HEK293 (cell line): ENCODE measurements at regions not wholly inside any gene's neighbourhood (a gene's known extent, or its start where the extent isn't known, plus 50 kb on each side); places are given as distances from the start of the nearest gene placed in this dataset.

Experiments used
- CTCF ChIA-PET: fragments of 350-600 bp; formaldehyde crosslinking; extraction: SDS; loops from one replicate; lab custom pipeline; 2021; ENCODE audit warnings: antibody characterized with exemption; lab: Yijun Ruan, JAX
- POLR2A ChIA-PET: fragments of 300-600 bp; formaldehyde crosslinking; extraction: SDS; loops from one replicate; lab custom pipeline; 2020; ENCODE audit warnings: antibody characterized with exemption, inconsistent platforms; lab: Yijun Ruan, JAX
- H3K27ac ChIP-seq: fragments of 200-500 bp; sonication (Bioruptor generic); 2 replicates; pipeline ENCODE4 v1.5.1; 2014; ENCODE audit warnings: low read depth, low read length, control low read depth, inconsistent platforms; ENCODE audit errors: extremely low read depth
- H3K36me3 ChIP-seq, 2 experiments: fragments of 200-500 bp in 1 of 2; sonication (Bioruptor generic) in 1 of 2; 1 replicate in 1 of 2; 2 replicates in 1 of 2; pipeline ENCODE4 v1.5.1; 2014 to 2017; ENCODE audit warnings: inconsistent platforms in 2 of 2, low read length in 2 of 2; ENCODE audit not compliant: control insufficient read depth in 2 of 2, insufficient read depth in 1 of 2
- H3K4me1 ChIP-seq: fragments of 200-500 bp; sonication (Bioruptor generic); 2 replicates; pipeline ENCODE4 v1.5.1; 2014; ENCODE audit warnings: mild to moderate bottlenecking, low read length, inconsistent platforms; ENCODE audit not compliant: control insufficient read depth, insufficient read depth
- H3K4me3 ChIP-seq: 2 replicates; pipeline ENCODE4 v1.5.1; 2011; ENCODE audit warnings: low read depth, mild to moderate bottlenecking, control low read depth, low read length, moderate library complexity
- H3K9me3 ChIP-seq: fragments of 200-500 bp; sonication (Bioruptor generic); 2 replicates; pipeline ENCODE4 v1.5.1; 2014; ENCODE audit warnings: low read depth, low read length, inconsistent platforms; ENCODE audit not compliant: control insufficient read depth, insufficient read depth
- KLF1 ChIP-seq: fragments of 450-650 bp; formaldehyde crosslinking; IDR thresholded peaks from 2 replicates; pipeline ENCODE4 v1.5.1; 2016; ENCODE audit warnings: missing biosample characterization, missing genetic modification characterization
- SCRT2 ChIP-seq: fragments of 450-650 bp; formaldehyde crosslinking; IDR thresholded peaks from 2 replicates; pipeline ENCODE4 v1.5.1; 2016; ENCODE audit warnings: missing biosample characterization, missing genetic modification characterization
- TCF7L2 ChIP-seq: IDR thresholded peaks from 2 replicates; pipeline ENCODE4 v1.6.1; 2011; ENCODE audit warnings: low read depth, mild to moderate bottlenecking, inconsistent platforms, low read length, moderate library complexity, borderline replicate concordance
- ZBTB17 ChIP-seq: fragments of 450-650 bp; formaldehyde crosslinking; IDR thresholded peaks from 2 replicates; pipeline ENCODE4 v1.5.1; 2016; ENCODE audit warnings: missing biosample characterization, missing genetic modification characterization
- ZBTB8A ChIP-seq: fragments of 450-650 bp; formaldehyde crosslinking; IDR thresholded peaks from 2 replicates; pipeline ENCODE4 v1.5.1; 2016; ENCODE audit warnings: missing biosample characterization, missing genetic modification characterization
- ZFP37 ChIP-seq: fragments of 450-650 bp; formaldehyde crosslinking; IDR thresholded peaks from 2 replicates; pipeline ENCODE4 v1.5.1; 2016; ENCODE audit warnings: missing biosample characterization, missing genetic modification characterization
- ZNF114 ChIP-seq: fragments of 450-650 bp; formaldehyde crosslinking; IDR thresholded peaks from 2 replicates; pipeline ENCODE4 v1.5.0; 2017; ENCODE audit warnings: missing biosample characterization, missing genetic modification characterization
- ZNF121 ChIP-seq: fragments of 450-650 bp; formaldehyde crosslinking; IDR thresholded peaks from 2 replicates; pipeline ENCODE4 v1.5.1; 2016; ENCODE audit warnings: missing biosample characterization, missing genetic modification characterization
- ZNF16 ChIP-seq: fragments of 450-650 bp; formaldehyde crosslinking; IDR thresholded peaks from 2 replicates; pipeline ENCODE4 v1.5.1; 2016; ENCODE audit warnings: low read depth, missing biosample characterization, missing genetic modification characterization
- ZNF174 ChIP-seq: fragments of 450-650 bp; formaldehyde crosslinking; IDR thresholded peaks from 2 replicates; pipeline ENCODE4 v1.5.0; 2017; ENCODE audit warnings: missing biosample characterization, mild to moderate bottlenecking, missing genetic modification characterization
- ZNF223 ChIP-seq: fragments of 450-650 bp; formaldehyde crosslinking; IDR thresholded peaks from 2 replicates; pipeline ENCODE4 v1.5.1; 2016; ENCODE audit warnings: missing biosample characterization, missing genetic modification characterization
- ZNF274 ChIP-seq, 2 experiments: fragments of 200-500 bp in 1 of 2; fragments of 450-650 bp in 1 of 2; sonication (Bioruptor generic) in 1 of 2; formaldehyde crosslinking in 1 of 2; IDR thresholded peaks; 2 replicates each; pipeline versions ENCODE4 v1.5.1 to v1.6.1; 2014 to 2016; ENCODE audit warnings: borderline replicate concordance in 1 of 2, inconsistent platforms in 1 of 2, low read length in 1 of 2, missing biosample characterization in 1 of 2, missing genetic modification characterization in 1 of 2
- ZNF292 ChIP-seq: fragments of 450-650 bp; formaldehyde crosslinking; IDR thresholded peaks from 2 replicates; pipeline ENCODE4 v1.5.1; 2016; ENCODE audit warnings: low read depth, missing biosample characterization, missing genetic modification characterization, borderline replicate concordance
- ZNF302 ChIP-seq: fragments of 450-650 bp; formaldehyde crosslinking; IDR thresholded peaks from 2 replicates; pipeline ENCODE4 v1.5.1; 2016; ENCODE audit warnings: missing biosample characterization, missing genetic modification characterization, low read depth
- ZNF335 ChIP-seq: fragments of 450-650 bp; formaldehyde crosslinking; conservative IDR thresholded peaks from 2 replicates; pipeline ENCODE4 v1.5.1; 2016; ENCODE audit warnings: missing biosample characterization, missing genetic modification characterization
- ZNF510 ChIP-seq: fragments of 450-650 bp; formaldehyde crosslinking; IDR thresholded peaks from 2 replicates; pipeline ENCODE4 v1.5.1; 2018; ENCODE audit warnings: mild to moderate bottlenecking, missing genetic modification characterization, missing biosample characterization; ENCODE audit not compliant: insufficient replicate concordance
- ZNF548 ChIP-seq: fragments of 450-650 bp; formaldehyde crosslinking; IDR thresholded peaks from 2 replicates; pipeline ENCODE4 v1.5.1; 2016; ENCODE audit warnings: missing biosample characterization, missing genetic modification characterization
- ZNF610 ChIP-seq: fragments of 450-650 bp; formaldehyde crosslinking; IDR thresholded peaks from 2 replicates; pipeline ENCODE4 v1.5.1; 2016; ENCODE audit warnings: missing biosample characterization, missing genetic modification characterization, borderline replicate concordance
- ZNF621 ChIP-seq: fragments of 450-650 bp; formaldehyde crosslinking; IDR thresholded peaks from 2 replicates; pipeline ENCODE4 v1.5.1; 2017; ENCODE audit warnings: missing biosample characterization, missing genetic modification characterization
- ZNF626 ChIP-seq: fragments of 450-650 bp; sonication (Bioruptor Pico); formaldehyde crosslinking; IDR thresholded peaks from 2 replicates; pipeline ENCODE4 v1.5.1; 2018; ENCODE audit warnings: missing biosample characterization, missing genetic modification characterization, inconsistent platforms
- ZNF843 ChIP-seq: fragments of 450-650 bp; formaldehyde crosslinking; IDR thresholded peaks from 2 replicates; pipeline ENCODE4 v1.5.1; 2016; ENCODE audit warnings: missing biosample characterization, missing genetic modification characterization
- TF ChIP-seq, protein P1 (sequence below): fragments of 450-650 bp; formaldehyde crosslinking; IDR thresholded peaks from 2 replicates; pipeline ENCODE4 v1.5.1; 2016; ENCODE audit warnings: missing biosample characterization, missing genetic modification characterization
- TF ChIP-seq, protein P2 (sequence below): fragments of 450-650 bp; formaldehyde crosslinking; IDR thresholded peaks from 2 replicates; pipeline ENCODE4 v1.5.1; 2016; ENCODE audit warnings: missing biosample characterization, missing genetic modification characterization
- TF ChIP-seq, protein P3 (sequence below): fragments of 450-650 bp; formaldehyde crosslinking; IDR thresholded peaks from 2 replicates; pipeline ENCODE4 v1.5.0; 2017; ENCODE audit warnings: missing biosample characterization, missing genetic modification characterization, borderline replicate concordance
- TF ChIP-seq, protein P4 (sequence below): fragments of 450-650 bp; formaldehyde crosslinking; IDR thresholded peaks from 2 replicates; pipeline ENCODE4 v1.5.1; 2016; ENCODE audit warnings: missing biosample characterization, missing genetic modification characterization
- TF ChIP-seq, protein P5 (sequence below): fragments of 450-650 bp; formaldehyde crosslinking; IDR thresholded peaks from 2 replicates; pipeline ENCODE4 v1.5.1; 2017; ENCODE audit warnings: missing biosample characterization, missing genetic modification characterization
- TF ChIP-seq, protein P6 (sequence below): fragments of 450-650 bp; formaldehyde crosslinking; IDR thresholded peaks from 2 replicates; pipeline ENCODE4 v1.5.1; 2017; ENCODE audit warnings: missing biosample characterization, missing genetic modification characterization

- CTCF ChIA-PET, result no interaction called here
- TF ChIP-seq TCF7L2 (no peak), ZNF121 (tag by site-specific recombination) (no peak), ZNF510 (tag by site-specific recombination) (no peak), ZNF610 (tag by site-specific recombination) (no peak), ZNF16 (tag by site-specific recombination) (no peak), ZNF174 (tag by site-specific recombination) (no peak), ZNF292 (tag by site-specific recombination) (no peak), ZNF302 (tag by site-specific recombination) (no peak), ZNF843 (tag by site-specific recombination) (no peak), ZNF548 (tag by site-specific recombination) (no peak), SCRT2 (no peak), ZNF621 (tag by site-specific recombination) (no peak), ZNF626 (tag by site-specific recombination) (no peak)
- TF ChIP-seq, protein P1, sequence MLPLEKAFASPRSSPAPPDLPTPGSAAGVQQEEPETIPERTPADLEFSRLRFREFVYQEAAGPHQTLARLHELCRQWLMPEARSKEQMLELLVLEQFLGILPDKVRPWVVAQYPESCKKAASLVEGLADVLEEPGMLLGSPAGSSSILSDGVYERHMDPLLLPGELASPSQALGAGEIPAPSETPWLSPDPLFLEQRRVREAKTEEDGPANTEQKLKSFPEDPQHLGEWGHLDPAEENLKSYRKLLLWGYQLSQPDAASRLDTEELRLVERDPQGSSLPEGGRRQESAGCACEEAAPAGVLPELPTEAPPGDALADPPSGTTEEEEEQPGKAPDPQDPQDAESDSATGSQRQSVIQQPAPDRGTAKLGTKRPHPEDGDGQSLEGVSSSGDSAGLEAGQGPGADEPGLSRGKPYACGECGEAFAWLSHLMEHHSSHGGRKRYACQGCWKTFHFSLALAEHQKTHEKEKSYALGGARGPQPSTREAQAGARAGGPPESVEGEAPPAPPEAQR (tag by site-specific recombination), result no peak
- TF ChIP-seq, protein P2, sequence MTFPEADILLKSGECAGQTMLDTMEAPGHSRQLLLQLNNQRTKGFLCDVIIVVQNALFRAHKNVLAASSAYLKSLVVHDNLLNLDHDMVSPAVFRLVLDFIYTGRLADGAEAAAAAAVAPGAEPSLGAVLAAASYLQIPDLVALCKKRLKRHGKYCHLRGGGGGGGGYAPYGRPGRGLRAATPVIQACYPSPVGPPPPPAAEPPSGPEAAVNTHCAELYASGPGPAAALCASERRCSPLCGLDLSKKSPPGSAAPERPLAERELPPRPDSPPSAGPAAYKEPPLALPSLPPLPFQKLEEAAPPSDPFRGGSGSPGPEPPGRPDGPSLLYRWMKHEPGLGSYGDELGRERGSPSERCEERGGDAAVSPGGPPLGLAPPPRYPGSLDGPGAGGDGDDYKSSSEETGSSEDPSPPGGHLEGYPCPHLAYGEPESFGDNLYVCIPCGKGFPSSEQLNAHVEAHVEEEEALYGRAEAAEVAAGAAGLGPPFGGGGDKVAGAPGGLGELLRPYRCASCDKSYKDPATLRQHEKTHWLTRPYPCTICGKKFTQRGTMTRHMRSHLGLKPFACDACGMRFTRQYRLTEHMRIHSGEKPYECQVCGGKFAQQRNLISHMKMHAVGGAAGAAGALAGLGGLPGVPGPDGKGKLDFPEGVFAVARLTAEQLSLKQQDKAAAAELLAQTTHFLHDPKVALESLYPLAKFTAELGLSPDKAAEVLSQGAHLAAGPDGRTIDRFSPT (tag by site-specific recombination), result no peak
- POLR2A ChIA-PET, result no interaction called here
- Histone ChIP-seq H3K4me3 (no peak overlapping the region), H3K9me3 (no peaks in the 10 kb centered on the region), H3K36me3 (no peaks in the 10 kb centered on the region), H3K27ac (no peak overlapping the region), H3K4me1 (no peaks in the 10 kb centered on the region)
These were observed 1603.8 kb downstream of the CDH8 start for GRCh38 chr16:60432472-60432871.

DNA sequence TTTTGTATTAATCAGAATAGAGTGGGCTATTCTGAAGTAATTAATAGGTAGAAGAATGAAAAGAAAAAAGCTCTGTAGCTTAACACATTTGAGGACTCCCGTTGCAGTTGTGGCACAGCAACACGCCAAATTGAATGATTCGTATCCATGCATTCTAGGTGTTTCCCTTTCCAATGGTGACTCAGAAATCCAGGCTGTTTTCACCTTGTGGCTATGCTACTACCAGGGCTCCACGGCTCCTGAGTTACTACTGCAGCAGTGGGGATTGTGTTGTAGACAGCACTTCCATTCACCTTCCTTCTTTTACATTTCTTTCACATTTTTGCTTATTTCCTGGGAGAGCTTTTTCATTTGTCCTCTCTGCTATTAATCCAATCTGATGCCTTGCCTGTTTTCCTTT, 1616.4 kb downstream of the CDH8 start:
- H3K9me3 ChIP-seq, result no peaks in the 10 kb centered on the region
- TF ChIP-seq ZBTB8A (tag by site-specific recombination) (no peak), KLF1 (tag by site-specific recombination) (no peak), ZNF274 (IDR thresholded peaks at IDR 0.05; ENCODE audit: low read length) (no peak), ZNF274 (tag by site-specific recombination; IDR thresholded peaks at IDR 0.05; ENCODE audit: borderline replicate concordance) (no peak), ZBTB17 (tag by site-specific recombination) (no peak), ZFP37 (tag by site-specific recombination) (no peak), ZNF335 (tag by site-specific recombination) (no peak), ZNF223 (tag by site-specific recombination) (no peak), ZNF114 (tag by site-specific recombination) (no peak)
- TF ChIP-seq, protein P3, sequence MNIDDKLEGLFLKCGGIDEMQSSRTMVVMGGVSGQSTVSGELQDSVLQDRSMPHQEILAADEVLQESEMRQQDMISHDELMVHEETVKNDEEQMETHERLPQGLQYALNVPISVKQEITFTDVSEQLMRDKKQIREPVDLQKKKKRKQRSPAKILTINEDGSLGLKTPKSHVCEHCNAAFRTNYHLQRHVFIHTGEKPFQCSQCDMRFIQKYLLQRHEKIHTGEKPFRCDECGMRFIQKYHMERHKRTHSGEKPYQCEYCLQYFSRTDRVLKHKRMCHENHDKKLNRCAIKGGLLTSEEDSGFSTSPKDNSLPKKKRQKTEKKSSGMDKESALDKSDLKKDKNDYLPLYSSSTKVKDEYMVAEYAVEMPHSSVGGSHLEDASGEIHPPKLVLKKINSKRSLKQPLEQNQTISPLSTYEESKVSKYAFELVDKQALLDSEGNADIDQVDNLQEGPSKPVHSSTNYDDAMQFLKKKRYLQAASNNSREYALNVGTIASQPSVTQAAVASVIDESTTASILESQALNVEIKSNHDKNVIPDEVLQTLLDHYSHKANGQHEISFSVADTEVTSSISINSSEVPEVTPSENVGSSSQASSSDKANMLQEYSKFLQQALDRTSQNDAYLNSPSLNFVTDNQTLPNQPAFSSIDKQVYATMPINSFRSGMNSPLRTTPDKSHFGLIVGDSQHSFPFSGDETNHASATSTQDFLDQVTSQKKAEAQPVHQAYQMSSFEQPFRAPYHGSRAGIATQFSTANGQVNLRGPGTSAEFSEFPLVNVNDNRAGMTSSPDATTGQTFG, result no peak
- TF ChIP-seq, protein P4, sequence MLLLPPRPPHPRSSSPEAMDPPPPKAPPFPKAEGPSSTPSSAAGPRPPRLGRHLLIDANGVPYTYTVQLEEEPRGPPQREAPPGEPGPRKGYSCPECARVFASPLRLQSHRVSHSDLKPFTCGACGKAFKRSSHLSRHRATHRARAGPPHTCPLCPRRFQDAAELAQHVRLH (tag by site-specific recombination), result no peak
- TF ChIP-seq, protein P5, sequence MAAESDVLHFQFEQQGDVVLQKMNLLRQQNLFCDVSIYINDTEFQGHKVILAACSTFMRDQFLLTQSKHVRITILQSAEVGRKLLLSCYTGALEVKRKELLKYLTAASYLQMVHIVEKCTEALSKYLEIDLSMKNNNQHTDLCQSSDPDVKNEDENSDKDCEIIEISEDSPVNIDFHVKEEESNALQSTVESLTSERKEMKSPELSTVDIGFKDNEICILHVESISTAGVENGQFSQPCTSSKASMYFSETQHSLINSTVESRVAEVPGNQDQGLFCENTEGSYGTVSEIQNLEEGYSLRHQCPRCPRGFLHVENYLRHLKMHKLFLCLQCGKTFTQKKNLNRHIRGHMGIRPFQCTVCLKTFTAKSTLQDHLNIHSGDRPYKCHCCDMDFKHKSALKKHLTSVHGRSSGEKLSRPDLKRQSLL (tag by site-specific recombination), result no peak
- TF ChIP-seq, protein P6, sequence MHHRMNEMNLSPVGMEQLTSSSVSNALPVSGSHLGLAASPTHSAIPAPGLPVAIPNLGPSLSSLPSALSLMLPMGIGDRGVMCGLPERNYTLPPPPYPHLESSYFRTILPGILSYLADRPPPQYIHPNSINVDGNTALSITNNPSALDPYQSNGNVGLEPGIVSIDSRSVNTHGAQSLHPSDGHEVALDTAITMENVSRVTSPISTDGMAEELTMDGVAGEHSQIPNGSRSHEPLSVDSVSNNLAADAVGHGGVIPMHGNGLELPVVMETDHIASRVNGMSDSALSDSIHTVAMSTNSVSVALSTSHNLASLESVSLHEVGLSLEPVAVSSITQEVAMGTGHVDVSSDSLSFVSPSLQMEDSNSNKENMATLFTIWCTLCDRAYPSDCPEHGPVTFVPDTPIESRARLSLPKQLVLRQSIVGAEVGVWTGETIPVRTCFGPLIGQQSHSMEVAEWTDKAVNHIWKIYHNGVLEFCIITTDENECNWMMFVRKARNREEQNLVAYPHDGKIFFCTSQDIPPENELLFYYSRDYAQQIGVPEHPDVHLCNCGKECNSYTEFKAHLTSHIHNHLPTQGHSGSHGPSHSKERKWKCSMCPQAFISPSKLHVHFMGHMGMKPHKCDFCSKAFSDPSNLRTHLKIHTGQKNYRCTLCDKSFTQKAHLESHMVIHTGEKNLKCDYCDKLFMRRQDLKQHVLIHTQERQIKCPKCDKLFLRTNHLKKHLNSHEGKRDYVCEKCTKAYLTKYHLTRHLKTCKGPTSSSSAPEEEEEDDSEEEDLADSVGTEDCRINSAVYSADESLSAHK, result no peak

More for the DNA sequence above, 1616.4 kb downstream of the CDH8 start:
- ChIA-PET POLR2A (no interaction called here), CTCF (no interaction called here)
- no peaks in the 10 kb centered on the region for H3K4me1 ChIP-seq
- no peaks in the 10 kb centered on the region for H3K36me3 ChIP-seq
- H3K27ac ChIP-seq, result no peak overlapping the region
- no peak overlapping the region for H3K4me3 ChIP-seq
